ENCODE measurements at regions not wholly inside any gene's neighbourhood (a gene's known extent, or its start where the extent isn't known, plus 50 kb on each side); places are given as distances from the start of the nearest gene placed in this dataset.

DNA sequence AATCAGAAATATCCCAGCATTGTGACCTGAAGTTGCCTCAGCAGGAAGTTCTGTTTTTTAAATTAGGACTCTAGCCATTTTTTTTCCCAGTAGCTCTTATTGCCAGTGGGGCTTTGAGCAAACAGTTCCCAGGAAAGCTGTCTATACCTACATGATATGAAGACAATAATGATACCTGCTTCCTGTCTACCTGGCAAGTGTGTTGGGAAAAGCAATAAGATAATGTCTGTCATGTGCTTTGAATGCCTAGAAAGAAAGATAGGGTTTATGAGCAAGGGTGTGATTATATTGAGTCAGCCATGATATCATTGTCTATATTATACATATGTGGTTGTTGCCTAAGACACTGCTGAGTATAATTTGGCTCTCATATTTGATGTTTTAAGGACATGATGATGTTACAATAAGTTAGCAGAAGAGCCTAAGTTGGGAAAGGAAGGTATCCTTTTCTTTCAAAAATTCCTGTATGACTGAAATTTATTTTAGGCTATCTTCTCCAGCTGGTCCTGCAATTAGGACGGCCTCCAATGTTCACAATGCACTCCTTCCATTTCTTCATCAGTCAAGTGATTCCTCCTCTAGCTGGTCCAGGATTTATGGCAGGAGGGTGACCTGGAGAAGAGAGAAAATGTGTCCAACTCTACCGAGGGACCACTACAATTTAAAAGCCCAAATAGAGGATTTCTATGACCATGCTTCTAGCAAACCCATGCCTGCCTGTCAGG is 99.6 kb upstream of the CDC42BPA start:
- TF ChIP-seq, protein P1, sequence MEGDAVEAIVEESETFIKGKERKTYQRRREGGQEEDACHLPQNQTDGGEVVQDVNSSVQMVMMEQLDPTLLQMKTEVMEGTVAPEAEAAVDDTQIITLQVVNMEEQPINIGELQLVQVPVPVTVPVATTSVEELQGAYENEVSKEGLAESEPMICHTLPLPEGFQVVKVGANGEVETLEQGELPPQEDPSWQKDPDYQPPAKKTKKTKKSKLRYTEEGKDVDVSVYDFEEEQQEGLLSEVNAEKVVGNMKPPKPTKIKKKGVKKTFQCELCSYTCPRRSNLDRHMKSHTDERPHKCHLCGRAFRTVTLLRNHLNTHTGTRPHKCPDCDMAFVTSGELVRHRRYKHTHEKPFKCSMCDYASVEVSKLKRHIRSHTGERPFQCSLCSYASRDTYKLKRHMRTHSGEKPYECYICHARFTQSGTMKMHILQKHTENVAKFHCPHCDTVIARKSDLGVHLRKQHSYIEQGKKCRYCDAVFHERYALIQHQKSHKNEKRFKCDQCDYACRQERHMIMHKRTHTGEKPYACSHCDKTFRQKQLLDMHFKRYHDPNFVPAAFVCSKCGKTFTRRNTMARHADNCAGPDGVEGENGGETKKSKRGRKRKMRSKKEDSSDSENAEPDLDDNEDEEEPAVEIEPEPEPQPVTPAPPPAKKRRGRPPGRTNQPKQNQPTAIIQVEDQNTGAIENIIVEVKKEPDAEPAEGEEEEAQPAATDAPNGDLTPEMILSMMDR (conservative IDR thresholded peaks at IDR 0.05; ENCODE audit: low read length): no peak
- TF ChIP-seq EZH2phosphoT487 (IDR thresholded peaks at IDR 0.05; ENCODE audit: borderline replicate concordance): no peak

Measured in Loucy (cell line).